ENCODE measurements at regions not wholly inside any gene's neighbourhood (a gene's known extent, or its start where the extent isn't known, plus 50 kb on each side); places are given as distances from the start of the nearest gene placed in this dataset.
A peak's percentile ranks its signal among the peaks of the same experiment; 100 is the strongest.
"Not testable (repeated sequence)": the region's sequence is repeated elsewhere in the genome, so short reads cannot be mapped to it uniquely, and the experiment has no call there.

DNA sequence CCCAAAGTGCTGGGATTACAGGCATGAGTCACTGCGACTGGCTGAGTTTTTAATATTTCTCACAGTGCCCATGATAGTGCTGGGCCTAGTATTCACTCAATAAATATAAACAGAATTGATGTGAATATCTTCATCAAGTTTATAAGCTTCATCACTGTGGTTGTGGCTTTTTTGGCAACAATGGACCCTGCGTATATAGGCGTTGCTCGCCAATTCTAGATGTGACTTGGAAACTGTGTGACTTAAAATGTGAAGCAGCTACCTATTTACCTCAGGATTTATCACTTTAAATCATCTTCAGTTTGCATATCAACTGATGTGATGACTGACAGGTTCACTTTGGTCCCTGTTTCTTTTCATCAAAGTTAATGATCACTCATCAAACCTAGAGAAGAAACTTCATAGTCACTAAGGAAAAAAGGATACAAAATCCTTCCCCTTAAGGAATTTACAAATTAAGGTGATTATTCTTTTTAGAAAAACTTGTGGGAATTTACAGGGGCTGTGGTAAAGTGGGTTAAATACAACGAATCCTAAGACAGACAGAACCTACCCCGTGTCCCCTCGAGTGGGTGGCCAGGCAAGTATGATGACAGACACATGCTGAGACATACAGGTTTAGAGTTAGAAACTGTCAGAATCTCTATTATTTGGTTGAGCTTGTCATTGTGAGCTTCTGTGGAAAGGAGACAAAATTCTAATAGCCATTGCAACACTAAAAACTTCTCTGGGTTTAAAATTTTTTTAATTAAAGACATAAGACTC is 101.3 kb downstream of the AKAP11 start:
- no peak for DNase-seq (ENCODE audit: low read depth in 2 of 2)

DNA sequence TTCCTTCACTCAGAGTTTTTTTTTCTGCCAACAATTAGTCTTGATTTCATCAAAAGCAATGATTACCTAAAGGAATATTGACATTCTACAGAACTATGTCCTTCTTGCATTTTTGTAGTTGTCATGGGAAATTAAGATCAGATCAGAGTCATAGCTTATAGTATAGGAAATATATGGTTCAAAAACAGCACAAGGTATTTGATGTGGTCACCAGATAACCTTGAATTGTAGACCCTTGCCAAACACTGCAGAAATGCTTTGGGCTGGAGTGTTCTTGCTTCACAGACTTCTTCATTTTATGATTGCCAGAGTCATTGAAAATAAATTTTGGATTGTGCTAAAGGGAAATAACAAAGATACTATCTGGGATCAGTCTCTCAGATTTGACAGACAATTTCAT is 103.7 kb downstream of the AKAP11 start:
- no peak for DNase-seq (ENCODE audit: low read depth in 2 of 2)

DNA sequence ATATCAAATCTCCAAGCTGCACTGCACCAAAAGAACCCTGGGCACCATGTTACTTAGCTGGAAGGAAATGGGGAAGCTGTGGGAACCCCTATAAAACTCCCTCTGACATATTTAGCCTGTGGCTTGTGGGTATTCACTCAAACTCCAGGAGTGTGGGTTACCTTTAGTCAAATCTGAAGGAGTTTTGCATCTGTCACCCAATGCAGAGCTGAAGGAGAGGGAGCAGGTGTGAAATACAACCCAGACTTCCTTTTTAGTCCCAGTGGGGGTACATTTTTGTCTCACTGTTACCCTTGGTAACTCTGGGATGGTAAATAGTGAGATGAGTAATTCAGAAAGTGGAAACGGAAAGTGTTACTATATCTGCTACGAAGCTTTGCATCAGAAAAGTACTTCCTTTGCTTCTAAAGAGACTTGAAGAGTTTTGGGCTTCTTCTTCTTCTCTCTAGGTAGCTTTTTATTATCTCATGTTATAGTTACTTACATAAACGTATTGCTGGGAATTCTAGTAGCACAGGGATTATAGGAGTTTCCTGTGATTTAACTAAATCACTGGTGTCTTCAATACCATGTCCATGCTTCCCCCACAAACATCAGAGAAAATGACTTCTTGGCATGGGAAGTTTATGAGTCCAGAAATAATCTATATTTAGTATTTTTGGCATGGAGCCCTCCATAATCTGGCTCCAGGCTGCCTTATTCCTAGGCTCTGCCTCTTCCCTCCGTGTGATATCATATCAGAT is 105.9 kb downstream of the AKAP11 start:
- no peak for DNase-seq (ENCODE audit: low read depth in 2 of 2)

DNA sequence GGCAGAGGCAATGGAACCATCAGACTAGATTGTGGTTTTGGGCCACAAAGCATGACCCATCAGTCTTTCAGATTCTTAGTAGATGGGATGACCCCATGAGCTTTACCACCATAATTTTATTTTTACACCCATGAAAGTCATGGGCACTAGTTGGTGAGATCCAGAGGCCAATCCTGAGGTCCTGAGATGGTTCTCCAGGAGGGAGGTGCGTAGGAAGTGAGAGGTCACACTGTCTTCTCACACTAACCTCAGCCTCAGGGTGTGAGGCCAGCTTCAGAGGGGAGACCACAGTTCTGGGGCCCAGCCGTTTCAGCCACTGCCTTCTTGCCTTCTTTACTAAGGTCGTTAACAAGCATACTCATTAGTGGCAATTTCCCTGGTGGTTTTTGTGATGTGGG is 106.4 kb downstream of the AKAP11 start:
- peak in 1 of 2 donors; percentile 41 for DNase-seq (ENCODE audit: low read depth in 2 of 2)

DNA sequence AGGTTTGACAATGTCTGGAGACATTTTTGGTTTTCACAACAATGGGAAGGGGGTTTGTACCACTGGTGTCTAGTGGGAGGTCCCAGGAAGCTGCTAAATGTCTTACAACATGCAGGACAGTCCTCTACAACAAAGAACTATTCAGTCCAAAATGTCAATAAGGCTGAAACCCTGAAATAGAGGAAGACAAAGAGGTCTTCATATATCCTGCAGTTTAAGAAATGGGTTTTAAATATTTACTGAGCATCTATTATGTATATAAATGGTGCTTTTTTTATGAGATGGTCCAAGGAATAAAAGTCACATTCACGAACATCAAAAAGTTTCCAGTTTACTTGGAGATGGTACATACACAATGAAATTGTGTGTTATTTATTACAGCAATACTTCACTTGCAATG is 107.3 kb downstream of the AKAP11 start:
- DNase-seq (ENCODE audit: low read depth in 2 of 2): no peak

DNA sequence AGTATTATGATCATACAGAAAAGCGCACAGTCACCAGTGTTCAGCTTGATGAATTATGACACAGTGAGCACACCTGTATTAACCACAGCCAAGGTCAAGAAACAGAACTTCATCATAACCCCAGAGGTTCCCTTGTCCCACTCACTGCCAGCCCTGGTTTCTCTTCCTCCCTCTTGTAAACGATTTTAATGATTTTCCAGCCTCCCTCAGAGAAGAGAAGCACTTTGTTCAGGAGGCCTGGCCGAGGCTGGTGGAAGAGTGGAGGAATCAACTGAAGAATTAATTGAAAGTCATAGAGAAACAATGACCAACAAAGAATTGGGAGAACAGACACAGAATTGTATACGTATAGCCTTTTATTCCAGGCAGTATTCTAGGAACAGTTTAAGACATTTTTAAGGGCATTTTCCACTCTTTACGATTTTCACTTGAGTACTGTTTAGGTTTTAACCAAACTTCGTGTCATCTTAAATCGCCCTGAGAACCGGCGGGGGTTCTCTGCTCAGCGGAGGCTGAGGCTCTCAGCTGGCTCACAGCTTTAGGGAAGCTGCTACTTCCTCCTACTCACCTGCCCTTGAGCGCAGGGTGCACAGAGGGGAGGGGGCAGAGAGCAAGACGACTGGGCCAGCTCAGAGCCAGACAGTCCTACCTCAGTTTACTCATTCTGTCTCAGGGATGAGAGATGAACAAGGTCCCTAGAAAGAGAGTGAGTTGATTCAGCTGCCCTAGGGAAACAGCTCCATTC is 108.6 kb downstream of the AKAP11 start:
- no peak for DNase-seq (ENCODE audit: low read depth in 2 of 2)

DNA sequence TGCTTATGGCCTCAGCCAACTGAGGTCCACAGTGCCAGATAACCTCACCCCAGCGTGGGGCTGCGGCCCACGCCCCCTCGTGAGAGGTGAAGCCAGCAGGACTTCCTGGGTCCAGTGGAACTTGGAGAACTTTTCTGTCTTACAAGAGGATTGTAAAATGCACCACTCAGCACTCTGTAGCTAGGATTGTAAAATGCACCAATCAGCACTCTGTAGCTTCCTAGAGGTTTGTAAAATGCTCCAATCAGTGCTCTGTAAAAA is 109.1 kb downstream of the AKAP11 start:
- no peak for DNase-seq (ENCODE audit: low read depth in 2 of 2)

DNA sequence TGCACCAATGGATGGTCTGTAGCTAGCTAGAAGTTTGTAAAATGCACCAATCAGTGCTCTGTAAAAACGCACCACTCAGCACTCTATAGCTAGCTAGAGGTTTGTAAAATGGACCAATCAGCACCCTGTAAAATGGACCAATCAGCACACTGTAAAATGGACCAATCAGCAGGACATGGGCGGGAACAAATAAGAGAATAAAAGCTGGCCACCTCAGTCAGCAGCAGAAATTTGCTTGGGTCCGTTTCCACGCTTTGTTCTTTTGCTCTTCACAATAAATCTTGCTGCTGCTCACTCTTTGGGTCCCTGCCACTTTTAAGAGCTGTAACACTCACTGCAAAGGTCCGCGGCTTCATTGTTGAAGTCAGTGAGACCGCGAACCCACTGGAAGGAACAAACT is 109.5 kb downstream of the AKAP11 start:
- DNase-seq (ENCODE audit: low read depth in 2 of 2): not testable (repeated sequence)

DNA sequence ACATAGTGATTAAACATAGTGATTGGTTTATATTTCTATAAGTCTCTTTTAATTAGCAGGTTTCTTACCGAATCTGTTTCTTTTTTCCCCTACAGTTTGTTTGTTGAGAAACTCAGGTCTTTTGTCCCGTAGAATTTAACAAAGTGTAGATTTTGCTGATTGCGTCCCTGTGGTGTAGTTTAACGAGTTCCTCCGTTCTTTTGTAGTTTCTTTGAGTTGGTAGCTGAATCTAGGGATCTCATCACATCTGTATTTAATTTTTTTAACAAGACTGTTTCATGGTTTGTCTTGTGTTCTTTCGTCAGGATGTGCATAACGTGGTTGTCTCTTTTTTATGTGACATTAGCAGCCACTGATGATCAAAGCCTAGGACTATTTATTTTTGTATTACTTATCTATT is 111.1 kb downstream of the AKAP11 start:
- DNase-seq (ENCODE audit: low read depth in 2 of 2): no peak

DNA sequence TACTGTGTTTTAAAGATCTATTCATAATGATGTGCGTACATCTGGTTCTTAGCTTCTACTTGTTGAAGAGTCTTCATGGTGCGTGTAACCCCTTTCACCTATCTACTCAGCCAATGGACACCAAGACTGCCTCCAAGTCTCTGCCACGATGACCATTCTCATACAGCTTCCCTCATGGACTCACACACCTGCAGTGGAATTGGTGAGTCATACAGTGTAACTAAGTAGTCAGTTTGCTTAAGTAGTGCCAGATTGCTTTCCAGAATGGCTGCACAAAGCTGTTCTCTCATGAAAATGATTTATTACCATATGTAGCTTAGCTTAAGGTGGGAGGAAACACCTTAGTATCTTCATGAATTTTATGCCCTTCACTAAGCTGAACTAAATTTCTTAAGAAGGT is 112.3 kb downstream of the AKAP11 start:
- no peak for DNase-seq (ENCODE audit: low read depth in 2 of 2)

DNA sequence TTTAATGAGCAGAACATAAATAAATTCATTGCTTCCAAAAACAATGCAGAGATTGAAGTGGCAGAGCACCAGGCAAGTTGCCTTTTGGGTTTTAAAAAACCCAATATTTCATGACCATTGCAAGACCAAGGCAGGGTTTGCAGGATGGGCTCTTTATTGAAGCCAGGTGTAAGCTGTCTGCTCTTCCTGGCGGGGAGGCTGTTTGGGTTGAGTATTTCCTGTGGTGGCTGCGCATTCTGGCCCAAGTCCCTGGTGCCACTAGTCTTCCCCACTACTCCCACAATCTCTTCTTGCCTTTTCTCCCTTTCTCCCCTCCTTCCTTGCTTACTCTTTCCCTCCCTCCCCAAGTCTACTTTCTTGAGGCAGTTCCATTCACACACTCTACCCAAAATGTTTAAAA is 116.4 kb downstream of the AKAP11 start:
- no peak for DNase-seq (ENCODE audit: low read depth in 2 of 2)

DNA sequence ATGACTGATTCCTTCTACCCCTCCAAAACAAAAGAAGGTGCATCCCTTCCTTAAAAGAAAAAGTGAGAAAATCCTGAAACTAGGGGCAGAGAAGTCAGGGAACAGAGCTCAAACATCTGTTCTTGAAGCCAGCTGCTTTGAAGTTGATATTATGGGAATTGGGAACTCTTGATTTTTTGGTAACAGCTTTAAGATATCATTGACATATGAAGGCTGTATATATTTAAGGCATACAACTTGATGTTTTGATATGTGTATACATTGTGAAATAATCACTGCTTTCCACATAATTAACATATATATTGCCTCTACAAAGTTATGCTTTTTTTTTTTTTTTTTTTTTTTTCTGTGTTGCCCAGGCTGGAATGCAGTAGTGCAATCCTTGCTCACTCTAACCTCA is 117.1 kb downstream of the AKAP11 start:
- DNase-seq (ENCODE audit: low read depth in 2 of 2): no peak

DNA sequence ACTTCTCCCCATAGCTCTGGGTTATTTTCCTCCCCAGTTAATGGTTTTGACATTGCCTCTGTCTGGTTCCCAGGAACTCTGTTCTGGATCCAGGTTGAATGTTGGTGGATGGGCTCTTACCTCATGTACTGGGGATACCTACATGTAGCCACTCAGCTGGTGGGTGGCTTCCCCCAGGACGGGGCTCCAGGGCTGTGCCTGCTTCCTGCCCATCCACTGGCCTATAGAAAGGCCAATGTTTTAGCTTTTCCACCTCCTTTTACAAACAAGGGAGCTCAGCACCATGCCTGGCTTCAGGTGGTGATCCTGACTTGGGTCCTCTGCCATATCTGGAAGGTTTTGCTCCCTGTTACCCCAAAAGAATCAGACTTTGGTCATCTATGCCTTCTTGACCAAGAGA is 120.2 kb downstream of the AKAP11 start:
- DNase-seq (ENCODE audit: low read depth in 2 of 2): no peak

DNA sequence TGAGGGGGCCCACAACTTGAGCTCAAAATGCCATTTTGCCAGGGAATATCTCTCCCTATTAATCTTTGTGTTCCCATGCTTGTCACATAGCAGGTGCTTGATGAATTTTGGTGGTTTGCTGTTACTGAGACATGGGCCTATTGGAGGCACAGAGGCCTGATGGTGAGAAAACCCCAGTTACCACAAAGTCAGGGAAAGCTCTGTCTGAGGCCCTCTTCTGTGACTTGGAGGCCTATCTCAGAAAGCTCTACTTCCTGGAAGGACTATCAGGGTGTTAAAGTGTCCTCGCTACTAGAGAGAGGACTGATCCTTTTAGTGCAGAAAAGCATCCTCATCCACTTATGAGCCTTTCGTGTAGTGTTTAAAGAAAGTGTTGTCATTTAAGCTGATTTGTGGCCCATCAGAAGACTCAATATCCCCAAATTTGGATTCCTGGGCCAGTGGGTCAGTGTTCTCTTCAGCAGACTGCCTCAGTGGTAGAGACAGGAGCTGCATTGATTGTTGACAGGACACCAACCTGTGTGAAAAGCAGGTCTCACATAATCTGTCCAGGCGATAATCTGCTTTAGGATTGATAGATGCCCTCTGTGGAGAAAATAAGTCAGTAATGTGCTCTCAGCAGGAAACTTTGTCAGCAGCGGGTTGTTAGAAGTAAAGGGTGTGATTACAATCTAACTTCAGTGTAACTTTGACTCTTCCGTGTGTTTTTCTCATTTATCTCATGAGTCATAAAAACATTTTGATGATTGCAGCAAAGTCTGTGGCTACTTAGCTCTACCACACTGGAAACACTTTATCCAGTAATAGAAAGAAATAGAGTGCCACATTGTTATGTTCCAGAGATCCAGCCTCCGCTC is 121.0 kb downstream of the AKAP11 start:
- no peak for DNase-seq (ENCODE audit: low read depth in 2 of 2)

DNA sequence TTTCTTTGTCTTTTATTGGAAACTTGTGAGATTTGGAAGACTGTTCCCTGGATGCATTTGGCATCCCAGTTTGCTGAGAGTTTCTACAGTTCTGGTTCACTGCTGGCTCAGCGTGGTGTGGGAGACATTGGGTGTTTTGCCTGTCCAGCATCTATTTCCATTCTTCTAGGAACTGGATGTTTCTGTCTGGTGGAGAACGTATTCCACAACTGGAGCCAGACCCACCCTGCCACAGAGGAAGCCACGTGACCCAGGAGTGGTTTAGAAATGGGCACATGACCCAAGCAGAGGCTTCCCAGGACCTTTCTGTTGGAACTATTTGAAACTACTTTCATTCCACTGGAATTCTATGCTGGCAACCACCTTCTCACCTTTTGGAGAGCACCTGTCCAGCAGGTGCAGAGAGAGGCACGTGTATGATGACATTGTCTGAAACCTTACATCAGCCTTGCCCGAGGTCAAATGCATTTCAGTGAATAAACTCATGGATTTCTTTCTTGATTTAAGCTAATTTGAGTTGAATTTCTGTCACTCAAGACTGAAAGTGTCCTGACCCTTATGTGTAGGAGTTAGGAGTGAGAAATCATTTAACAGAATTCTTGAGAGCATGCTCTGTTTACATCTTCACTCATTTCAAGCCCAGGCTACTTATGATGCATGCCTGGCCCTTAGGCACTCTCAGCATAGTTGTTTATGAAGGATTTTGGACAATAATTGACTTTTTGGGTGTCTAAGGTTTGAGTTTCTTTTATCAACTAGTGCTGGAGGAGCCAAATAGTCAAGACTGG is 121.8 kb downstream of the AKAP11 start:
- no peak for DNase-seq (ENCODE audit: low read depth in 2 of 2)

DNA sequence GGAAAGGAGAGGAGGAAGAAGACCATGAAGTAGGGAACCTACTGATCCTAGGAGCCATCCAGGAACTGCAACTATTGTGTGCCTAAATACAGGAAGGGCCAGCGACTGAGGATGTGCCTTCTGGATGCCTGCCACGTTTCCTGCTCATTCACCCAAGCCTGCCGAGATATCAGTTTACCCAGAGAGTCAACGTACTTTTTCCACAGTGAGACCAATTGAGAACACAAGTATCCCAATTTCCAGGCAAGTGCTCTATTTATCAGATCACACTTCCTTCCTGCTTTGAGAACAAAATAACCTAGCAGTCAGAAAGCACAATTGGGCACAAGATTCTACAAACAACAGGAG is 122.4 kb downstream of the AKAP11 start:
- DNase-seq (ENCODE audit: low read depth in 2 of 2): no peak

DNA sequence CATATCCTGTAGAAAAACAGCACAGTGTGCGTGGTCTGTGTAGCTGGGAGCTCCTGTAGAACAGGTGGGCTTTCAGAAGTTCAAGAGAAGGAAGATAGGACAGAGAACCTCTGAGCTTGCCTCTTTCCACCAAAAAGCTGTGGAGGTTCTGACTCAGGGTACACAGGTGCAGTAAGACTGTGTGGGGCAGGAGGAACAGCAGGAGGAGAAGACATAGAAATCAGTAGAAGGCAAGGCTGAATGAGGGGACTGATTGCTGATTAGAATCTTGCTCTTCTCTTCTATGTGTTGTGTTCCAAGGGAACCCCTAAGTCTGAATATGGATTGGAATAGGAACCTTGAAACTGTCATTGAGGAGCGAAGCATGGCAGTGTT is 122.7 kb downstream of the AKAP11 start:
- DNase-seq (ENCODE audit: low read depth in 2 of 2): no peak

DNA sequence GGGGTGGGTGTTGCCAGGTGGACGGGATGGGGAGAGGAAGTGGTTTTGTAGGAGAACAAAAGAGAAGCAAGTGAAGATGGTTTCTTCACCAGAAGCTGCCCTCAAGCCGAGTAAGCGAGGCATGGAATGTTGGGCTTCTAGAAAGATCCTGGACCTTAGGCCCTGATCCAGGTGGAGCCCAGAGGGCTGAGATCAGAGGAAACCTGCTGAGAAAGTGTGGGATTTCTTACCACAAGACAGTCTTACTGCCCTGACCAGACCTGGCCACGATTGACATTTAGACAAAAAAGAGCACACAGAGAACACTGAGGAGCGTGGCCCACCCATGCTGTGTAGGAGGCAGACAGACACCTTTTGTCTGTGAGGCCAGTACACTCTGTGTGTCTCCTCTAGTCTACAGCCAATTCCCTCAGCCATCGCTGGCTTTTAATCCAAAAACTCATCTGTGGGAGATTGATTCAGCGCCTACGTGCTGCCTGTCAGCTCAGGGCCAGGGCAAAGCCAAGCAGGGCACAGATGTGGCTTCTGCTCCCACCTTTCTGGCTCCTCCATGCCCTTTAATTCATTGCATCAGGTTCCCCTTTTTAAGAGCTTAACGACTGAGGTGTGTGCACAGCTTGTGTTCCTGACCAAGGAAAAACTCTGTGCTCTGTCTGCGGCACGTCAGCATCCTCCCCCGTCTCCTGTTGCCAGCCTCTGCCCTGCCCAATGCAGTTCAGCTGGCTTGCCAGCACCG is 123.3 kb downstream of the AKAP11 start:
- DNase-seq (ENCODE audit: low read depth in 2 of 2): no peak

DNA sequence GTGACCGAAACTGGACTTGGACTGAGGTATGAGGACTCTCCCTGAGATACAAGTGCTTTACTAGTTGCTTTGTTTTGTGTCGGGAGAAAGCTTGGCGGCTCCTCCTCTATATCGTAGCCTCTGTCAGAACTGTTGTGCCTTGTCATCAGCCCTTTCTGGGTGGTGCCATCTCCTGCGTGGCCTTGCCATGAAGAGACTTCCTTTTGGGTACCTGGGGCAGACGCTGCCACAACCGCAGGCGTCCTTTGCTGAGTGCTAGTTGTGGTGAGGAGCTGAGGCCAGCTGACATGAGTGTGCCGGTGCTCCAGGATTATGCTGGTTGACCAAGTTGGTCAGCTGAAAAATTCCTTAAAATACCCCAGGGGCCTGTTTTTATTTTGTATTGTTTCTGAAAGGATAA is 124.5 kb downstream of the AKAP11 start:
- DNase-seq (ENCODE audit: low read depth in 2 of 2): peak; percentile 49

DNA sequence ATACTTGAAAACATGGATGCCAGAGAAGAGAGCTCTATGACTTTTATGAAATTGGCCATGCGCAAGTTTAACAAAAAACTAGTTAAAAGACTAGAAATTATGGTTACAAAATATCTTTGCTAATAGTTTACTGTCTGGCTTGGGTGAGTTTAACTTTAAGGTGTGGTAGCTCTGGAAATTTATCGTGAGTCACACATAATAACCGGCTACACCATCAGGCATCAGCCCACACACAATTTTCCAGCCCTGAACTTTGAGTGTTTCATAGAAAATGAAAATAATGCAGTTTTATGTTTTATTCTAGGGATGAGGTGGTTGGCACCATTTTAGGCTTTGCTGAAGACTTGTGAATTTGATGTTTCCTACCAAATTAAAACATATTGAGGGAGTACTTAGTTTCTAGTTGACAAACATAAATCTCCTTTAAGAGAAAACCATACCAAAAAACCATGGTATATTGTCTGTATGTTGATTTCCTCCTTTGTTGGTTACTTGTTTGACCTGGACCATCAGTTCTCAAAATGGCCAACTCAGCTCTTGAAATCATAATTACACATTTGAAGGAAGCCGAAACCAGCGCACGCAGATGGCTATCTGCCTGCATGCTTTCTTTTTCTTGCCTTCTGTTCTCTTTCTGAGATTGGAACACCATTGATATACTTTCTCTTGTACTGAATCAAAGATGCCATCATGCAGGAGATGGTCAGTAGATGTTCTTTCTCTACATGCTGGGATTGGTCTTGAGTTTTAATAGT is 125.1 kb downstream of the AKAP11 start:
- no peak for DNase-seq (ENCODE audit: low read depth in 2 of 2)
